ENCODE measurements at regions not wholly inside any gene's neighbourhood (a gene's known extent, or its start where the extent isn't known, plus 50 kb on each side); places are given as distances from the start of the nearest gene placed in this dataset.

GRCh38 chrX:69299951-69300714, 134.9 kb upstream of the PJA1 start:
- no peak for DNase-seq

GRCh38 chrX:69299285-69299684, 134.0 kb upstream of the PJA1 start:
- DNase-seq = no peak

GRCh38 chrX:69298466-69299140, 133.3 kb upstream of the PJA1 start:
- DNase-seq = no peak

GRCh38 chrX:69297506-69297905, 132.3 kb upstream of the PJA1 start:
- no peak for DNase-seq

DNA sequence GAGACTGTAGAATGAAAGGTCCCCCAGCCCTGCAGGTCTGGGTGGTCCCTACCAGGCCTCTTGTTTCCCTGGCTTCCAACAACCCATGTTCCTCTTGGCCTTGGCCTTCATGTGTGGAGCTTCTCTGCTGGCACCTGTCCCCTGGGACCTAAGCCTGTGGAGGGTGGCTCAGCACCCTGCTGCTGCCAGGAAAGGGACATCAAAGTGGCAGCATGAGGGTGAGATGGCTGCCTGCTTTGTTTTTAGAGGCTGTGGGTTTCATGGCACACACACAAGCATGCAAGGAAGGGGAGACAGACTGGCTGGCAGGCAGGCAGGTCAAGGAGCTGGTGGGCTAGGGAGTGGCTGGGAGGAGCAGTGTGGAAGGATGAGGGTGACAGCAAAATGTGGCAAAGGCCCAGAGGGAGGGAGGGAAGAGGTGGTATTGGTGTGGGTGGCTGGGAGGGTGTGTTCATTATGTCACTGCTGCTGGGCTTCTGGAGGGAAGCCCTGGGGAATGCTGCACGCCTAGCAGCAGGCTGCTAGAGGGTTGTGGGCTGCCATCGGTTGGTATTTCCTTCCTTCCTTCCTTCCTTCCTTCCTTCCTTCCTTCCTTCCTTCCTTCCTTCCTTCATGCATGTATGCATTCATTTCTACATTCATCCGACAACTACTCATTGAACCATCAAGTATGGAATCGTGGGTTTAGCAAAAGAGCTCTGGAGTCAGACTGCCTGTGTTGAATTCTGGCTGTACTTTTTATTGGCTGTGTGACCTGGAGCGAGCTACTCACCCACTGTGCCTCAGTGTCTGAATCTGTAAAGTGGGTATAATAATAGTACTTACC, 128.7 kb upstream of the PJA1 start:
- DNase-seq = no peak

DNA sequence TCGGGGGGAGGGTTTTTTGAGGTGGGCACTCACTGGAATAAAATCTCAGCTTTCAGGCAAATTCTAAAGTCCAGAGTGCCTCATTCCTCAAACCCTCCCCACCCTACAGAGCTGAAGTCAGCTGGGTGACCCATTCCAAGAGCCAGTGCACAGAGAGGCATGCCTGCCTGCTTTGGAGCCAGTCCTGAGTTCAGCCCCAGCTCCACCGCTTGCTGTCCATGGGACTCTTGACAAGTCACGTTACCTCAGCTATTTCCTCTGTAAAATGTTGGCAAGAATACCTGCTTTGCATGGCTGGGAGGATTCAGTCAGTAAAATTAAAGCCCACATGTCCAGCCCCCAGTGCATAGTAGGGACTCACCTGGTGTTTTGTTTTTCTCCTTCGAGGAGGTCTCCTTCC, 125.9 kb upstream of the PJA1 start:
- DNase-seq = no peak

GRCh38 chrX:69290292-69290691, 125.0 kb upstream of the PJA1 start:
- DNase-seq = no peak

GRCh38 chrX:69289793-69290123, 124.5 kb upstream of the PJA1 start:
- DNase-seq = no peak

- DNase-seq = no peak
Measured at GRCh38 chrX:69289046-69289792, 124.0 kb upstream of the PJA1 start.

DNA sequence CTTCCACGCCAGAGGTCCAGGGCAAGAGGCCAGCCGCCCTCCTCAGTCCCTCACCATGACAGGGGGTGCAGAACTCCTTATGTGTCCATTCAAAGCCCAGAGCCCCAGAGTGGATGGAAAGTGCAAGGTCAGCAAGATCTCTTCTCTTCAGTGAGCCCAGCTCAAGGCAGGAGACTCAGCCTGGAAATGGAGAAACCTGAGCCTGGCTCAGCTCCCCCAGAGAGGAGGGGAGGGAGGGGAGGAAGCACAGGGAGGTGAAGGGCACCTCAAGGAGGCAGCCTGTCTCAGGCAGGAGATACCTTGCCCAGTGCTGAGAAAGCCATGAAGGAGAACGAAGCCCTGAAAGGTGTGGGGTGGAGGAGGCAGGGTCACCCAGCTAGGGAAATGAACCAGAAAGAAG, 121.8 kb upstream of the PJA1 start:
- DNase-seq = no peak

- no peak for DNase-seq
Measured at GRCh38 chrX:69286565-69286906, 121.3 kb upstream of the PJA1 start.

DNA sequence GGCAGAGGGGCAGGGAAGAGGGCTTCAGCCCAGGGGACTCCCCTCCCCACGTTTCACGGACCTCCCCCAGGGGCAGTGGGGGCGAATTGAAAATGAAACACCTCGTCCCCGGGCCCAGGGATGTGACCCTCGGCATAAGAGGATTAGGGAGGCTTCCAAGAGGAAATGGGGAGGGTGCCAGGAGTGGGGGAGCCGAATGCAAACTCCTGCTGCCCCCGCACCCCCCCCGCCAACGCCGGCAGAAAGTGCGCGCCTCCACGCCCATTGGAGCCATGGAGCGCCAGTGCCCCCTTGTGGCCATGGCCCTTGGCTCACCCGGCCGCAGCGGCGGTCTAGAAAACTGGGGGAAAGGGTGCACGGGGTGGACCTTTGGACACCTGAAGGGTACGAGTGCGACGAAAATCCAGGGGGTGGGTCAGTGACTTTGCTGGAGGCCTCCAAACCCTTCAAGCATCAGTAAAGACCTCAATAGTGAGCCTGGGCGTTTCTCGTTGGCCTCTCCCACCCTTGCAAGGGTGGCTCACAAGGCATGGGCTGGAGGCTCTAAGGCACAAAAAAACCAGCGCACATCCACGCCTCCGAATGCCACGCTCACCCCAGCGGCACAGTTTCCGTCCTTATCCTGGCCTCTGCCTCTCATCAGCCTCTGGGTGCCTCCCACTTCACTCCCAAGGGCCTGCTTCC, 120.8 kb upstream of the PJA1 start:
- DNase-seq = peak; percentile 56

DNA sequence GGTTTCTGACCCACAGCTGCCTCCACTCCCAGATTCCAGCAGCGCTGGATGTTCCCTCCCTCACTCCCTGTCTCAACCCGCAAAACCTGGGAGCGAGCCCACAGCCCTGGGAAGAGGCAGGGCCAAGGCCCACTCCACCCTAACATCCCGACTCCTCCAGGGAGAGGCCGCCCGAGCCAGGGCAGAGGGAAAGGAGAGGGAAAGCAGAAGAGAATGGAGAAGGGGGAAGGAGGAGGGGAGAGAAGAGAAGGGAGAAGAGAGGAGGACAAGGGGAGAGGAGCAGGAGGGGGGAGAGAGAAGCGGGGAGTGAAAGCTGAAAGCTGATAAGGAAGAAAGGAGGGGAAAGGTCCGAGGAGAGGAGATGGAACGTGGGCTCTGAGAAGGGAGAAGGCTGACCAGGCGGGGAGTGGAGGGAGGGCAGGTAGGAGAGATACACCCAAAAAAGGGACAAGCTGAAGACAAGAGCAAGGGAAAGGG, 120.2 kb upstream of the PJA1 start:
- DNase-seq = no peak

DNA sequence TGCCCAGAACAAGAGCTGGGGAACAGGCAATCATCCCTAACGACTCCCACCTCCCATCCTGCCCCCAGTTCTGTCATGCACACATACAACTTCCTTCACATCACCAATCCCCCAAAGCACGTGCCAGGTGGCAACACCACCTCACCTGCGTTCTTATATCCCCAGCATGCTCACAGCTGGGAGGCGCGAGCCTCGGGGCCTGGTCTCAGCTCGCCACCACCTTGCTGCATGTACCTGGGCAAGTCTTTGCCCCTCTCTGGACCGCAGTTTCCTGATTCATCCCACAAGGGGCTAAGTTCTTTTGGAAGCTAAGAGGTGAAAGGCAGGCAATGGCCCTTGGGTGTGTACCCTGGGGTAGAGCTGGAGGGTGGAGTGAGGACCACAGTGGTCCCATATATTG, 119.2 kb upstream of the PJA1 start:
- no peak for DNase-seq

DNA sequence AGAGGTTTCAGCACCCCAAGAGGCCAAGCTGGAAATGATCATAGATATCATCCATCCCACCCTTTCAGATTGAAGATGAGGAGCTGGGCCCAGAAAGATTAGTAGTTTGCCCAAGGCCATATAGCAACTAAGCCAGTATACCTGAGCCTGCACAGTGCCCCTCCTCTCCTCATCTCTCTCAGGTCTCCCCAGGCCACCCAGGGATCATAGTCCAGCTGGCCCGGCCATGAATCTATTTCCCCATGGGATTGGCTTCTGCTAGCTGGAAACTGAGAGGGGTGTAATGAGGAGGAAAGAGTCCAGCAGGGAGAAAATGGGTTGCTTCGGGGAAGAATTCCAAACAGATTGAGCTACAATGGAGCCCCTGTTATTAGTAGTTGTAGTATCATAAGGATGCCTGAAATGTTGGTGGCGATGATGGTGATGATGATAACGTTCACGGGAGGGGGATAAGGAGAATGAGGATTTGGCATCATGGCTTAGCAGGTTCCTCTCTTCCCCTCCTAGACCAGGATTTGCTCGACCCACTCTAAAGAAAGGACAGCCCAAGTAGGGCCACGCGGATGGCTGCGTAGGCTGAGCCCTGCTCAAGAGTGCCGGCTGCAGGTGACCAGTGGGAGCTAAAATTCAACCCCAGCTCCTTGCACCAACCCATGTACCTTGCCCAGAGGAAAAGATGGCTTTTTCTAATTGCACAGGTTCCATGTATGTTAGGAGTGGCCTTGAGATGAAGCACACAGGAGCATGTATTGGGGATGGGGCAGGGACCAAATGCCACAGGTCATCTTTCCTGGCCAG, 117.8 kb upstream of the PJA1 start:
- no peak for DNase-seq

DNA sequence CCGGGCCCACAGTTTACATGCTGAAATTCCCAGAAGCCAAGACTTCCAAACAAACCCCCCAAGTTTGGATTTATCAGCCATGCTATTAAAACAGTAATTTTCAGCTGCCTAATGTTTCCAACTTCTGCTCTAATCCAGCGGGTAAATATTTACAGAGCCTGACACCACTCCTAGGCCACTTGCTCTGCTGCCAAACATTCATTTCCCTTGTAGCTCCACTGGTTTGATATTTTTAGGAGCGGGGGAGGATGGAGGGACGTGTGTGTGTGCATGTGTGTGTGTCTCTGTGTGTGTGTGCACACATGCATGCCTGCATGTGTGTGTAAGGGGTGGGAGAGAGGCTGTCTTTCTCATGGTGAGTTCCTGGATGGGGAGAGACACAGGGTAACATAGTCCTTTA, 115.7 kb upstream of the PJA1 start:
- DNase-seq = no peak

GRCh38 chrX:69279234-69279633, 114.0 kb upstream of the PJA1 start:
- DNase-seq = no peak

GRCh38 chrX:69278031-69278687, 112.9 kb upstream of the PJA1 start:
- no peak for DNase-seq

GRCh38 chrX:69277369-69277990, 112.2 kb upstream of the PJA1 start:
- DNase-seq = no peak

DNA sequence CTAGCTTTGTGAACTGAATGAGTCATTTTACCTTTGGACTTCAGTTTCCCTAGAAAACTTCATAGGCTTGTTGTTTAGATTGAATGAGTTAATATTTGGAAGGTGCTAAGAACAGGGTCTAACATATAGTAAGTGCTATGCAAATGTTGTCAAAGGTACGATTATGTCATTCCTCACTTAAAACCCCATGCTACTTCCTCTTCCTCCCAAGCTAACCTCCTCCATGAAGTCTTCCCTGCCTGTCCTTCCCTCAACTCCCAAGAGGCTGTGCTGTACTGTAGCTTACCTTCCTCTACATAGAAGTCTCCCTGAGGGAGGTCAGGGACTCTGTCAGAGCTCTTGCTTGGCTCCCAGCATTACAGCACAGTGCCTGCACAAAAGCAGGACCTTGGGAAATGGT, 103.4 kb upstream of the PJA1 start:
- DNase-seq = no peak

GRCh38 chrX:69264158-69264581, 98.9 kb upstream of the PJA1 start:
- DNase-seq = no peak

All from activated naive CD4-positive, alpha-beta T cell treated with anti-CD3 and anti-CD28 coated beads, Interleukin-2, amount 50 U/mL, for 16 hours (primary cell).